22Rv1 (cell line): ENCODE measurements at regions not wholly inside any gene's neighbourhood (a gene's known extent, or its start where the extent isn't known, plus 50 kb on each side); places are given as distances from the start of the nearest gene placed in this dataset.
"Not testable (repeated sequence)": the region's sequence is repeated elsewhere in the genome, so short reads cannot be mapped to it uniquely, and the experiment has no call there.

Experiments used
- H3K27ac ChIP-seq: fragments of 450-650 bp; 2 replicates; pipeline ENCODE4 v1.5.1; 2017
- ZFX ChIP-seq: fragments of 450-650 bp; IDR thresholded peaks from 2 replicates; pipeline ENCODE4 v1.6.1; 2017; ENCODE audit warnings: antibody characterized with exemption, borderline replicate concordance
- TF ChIP-seq, protein P1 (sequence below): fragments of 450-650 bp; IDR thresholded peaks from 2 replicates; pipeline ENCODE4 v1.5.1; 2017; ENCODE audit warnings: mild to moderate bottlenecking

DNA sequence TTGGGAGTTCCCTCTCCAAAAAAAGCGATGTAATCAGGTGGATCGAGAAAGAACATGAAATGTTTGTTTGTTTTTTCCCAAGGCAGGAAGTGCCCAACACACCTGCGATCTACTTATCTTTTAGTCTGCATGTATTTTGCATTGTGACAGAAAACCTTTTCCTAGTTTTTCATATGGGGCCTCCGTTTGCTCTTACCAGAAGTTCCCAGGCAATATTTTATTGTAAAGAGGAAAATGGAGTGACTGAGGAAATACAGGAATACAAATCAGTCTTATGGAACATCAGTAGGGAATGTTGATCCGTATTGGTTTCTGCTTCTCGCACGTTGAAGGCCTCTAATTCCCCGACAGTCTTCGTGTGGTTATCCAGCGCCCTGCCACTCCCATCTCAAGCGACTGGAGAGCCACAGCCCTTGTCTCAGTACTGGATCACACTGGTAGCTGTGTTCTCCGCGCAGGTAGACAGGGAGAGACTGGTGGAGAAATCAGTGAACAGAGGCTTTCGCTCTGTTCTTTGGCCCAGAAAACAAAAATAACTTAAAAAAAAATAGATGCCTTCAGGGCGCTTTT lies 107.4 kb downstream of the TRIM27 start:
- no peak for TF ChIP-seq ZFX
- TF ChIP-seq, protein P1, sequence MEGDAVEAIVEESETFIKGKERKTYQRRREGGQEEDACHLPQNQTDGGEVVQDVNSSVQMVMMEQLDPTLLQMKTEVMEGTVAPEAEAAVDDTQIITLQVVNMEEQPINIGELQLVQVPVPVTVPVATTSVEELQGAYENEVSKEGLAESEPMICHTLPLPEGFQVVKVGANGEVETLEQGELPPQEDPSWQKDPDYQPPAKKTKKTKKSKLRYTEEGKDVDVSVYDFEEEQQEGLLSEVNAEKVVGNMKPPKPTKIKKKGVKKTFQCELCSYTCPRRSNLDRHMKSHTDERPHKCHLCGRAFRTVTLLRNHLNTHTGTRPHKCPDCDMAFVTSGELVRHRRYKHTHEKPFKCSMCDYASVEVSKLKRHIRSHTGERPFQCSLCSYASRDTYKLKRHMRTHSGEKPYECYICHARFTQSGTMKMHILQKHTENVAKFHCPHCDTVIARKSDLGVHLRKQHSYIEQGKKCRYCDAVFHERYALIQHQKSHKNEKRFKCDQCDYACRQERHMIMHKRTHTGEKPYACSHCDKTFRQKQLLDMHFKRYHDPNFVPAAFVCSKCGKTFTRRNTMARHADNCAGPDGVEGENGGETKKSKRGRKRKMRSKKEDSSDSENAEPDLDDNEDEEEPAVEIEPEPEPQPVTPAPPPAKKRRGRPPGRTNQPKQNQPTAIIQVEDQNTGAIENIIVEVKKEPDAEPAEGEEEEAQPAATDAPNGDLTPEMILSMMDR: no peak
- 0 out of 2 replicates have a peak overlapping the region, but pooled peaks have one; percentile 6 for H3K27ac ChIP-seq

DNA sequence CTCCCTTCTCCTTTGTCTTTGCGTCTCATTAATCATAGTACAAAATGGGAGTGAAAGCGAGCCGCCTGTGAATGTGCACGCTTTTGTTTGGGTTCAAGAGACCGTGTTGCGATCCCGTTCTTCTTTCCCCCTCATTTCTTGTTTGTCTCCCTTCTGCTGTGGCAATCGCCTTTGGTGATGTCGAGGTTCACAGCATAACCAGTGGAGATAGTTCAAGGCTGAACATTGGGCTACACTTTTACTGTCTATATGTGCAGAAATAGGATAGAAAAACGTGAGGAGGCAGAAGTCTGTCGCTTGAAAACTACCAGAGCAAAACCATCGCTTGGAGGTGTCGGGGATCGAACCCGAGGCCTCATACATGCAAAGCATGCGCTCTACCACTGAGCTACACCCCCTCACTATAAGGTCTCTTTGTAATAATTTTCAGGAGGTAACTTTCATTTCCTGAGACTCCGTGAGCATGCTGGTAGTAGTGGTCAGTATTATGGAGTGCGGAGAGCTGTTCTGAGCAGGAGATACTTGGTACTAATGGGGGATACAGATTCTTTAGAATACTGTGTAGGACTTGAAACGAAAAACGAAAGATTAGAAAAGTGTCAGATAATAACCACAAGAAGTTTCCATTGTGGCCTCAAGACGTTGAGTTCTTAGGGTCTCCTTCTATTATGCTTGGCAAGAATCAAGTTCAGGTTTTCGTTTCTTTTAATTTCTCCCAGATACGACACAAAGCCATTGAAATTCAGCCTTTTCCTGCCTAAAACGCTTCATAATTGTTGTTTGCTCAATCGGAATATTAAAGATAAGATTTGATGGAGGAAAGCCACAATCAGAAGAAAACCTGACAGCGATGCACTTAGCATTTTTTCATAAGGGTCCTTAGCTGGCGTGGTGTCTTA lies 106.6 kb downstream of the TRIM27 start:
- TF ChIP-seq, protein P1: no peak
- 0 out of 2 replicates have a peak overlapping the region, but pooled peaks have one; percentile 6 for H3K27ac ChIP-seq

DNA sequence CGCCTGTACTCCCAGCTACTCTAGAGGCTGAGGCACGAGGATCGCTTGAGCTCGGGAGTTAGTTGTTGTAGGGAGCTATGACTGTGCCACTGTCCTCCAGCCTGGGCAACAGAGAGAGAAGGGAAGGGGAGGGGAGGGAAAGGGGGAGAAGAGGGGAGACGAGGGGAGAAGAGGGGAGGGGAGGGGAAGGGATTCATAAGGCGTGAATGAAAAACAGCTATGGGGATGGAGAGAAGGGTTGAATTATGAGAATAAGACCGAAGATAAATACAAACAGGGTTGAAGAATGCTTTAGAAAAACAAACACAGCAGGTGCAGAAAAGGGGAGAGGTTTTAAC lies 106.0 kb downstream of the TRIM27 start:
- no peak overlapping the region for H3K27ac ChIP-seq
- TF ChIP-seq, protein P1: no peak
- TF ChIP-seq ZFX: no peak

- no peak for TF ChIP-seq ZFX
- TF ChIP-seq, protein P1: no peak
- H3K27ac ChIP-seq: no peak overlapping the region
Measured at GRCh38 chr6:28824793-28825731, 98.7 kb downstream of the TRIM27 start.

DNA sequence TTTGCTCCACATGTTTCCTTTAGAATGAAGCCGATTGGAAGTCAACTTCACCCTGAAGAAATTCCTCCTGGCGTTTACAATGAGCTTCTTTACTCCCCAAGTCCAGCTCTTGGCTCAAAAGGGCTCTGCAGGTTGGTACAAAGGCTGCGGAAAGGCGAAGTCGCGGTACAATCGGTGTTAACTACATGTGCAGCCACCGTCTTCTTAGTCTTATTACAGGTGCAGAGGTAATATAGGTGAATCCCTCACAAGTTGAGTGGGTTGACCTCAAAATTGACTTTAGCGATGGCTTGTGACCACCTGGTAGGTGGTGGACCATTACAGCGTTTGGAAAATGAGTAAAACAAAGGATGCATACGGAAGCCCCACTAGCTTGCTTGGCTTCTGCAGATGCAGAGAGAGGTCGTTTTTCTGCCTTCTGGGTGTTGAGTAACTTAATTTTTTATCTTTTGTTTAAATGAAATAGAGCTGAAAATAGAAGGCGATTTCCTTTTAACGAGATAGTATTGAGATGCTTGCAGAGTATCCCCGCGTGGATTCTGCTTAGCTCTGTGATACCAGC lies 98.0 kb downstream of the TRIM27 start:
- TF ChIP-seq ZFX: no peak
- TF ChIP-seq, protein P1: no peak
- no peak overlapping the region for H3K27ac ChIP-seq

DNA sequence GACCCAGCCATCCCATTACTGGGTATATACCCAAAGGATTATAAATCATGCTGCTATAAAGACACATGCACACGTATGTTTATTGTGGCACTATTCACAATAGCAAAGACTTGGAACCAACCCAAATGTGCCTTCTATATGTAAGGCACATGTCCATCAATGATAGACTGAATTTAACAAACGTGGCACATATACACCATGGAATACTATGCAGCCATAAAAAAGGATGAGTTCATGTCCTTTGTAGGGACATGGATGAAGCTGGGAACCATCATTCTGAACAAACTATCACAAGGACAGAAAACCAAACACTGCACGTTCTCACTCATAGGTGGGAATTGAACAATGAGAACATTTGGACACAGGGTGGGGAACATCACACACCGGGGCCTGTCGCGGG lies 92.1 kb downstream of the TRIM27 start:
- H3K27ac ChIP-seq: not testable (repeated sequence)

DNA sequence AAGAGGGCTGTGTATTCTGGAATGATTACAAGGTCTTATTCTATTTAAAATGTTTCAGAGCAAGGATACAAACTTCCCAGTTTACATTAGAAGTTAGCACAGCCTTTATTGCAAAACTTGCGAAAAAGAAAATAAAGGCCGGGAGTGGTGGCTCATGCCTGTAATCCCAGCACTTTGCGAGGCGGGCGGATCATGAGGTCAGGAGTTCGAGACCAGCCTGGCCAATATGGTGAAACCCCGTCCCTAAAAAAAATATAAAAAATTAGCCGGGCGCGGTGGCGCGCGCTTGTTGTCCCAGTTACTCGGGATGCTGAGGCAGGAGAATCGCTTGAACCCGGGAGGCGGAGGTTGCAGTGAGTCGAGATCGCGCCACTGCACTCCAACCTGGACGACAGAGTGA lies 87.1 kb downstream of the TRIM27 start:
- peak overlapping the region; percentile 93; the same call in 1 of the 2 replicates for H3K27ac ChIP-seq
